Caco-2 (cell line): ENCODE measurements at regions not wholly inside any gene's neighbourhood (a gene's known extent, or its start where the extent isn't known, plus 50 kb on each side); places are given as distances from the start of the nearest gene placed in this dataset.

Source experiments
- BruUV-seq: library from RNA; stranded (reverse); fragments of 400-500 nt; replicated peaks from 2 replicates; lab custom pipeline; 2021; lab: Mats Ljungman, UMichigan
- CTCF ChIA-PET: fragments of 300-600 bp; sonication (Branson Sonifier 250); formaldehyde crosslinking; loops from one replicate; lab custom pipeline; 2022; ENCODE audit warnings: antibody characterized with exemption; lab: Charles Lee
- POLR2A ChIA-PET: fragments of 300-600 bp; sonication (Branson Sonifier 250); formaldehyde crosslinking; loops from one replicate; lab custom pipeline; 2022; ENCODE audit warnings: antibody characterized with exemption; lab: Charles Lee
- DNase-seq, 2 experiments: peaks; one replicate each; pipeline versions ENCODE4 v3.0.0 to v3.0.0-alpha.2; 2020 to 2022
- H3K27me3 ChIP-seq: replicated peaks from 2 replicates; pipeline ENCODE4 v1.6.0; 2011; ENCODE audit warnings: low read length; ENCODE audit not compliant: control insufficient read depth, insufficient read depth
- H3K36me3 ChIP-seq: 2 replicates; pipeline ENCODE4 v1.5.1; 2011; ENCODE audit warnings: low read length; ENCODE audit not compliant: control insufficient read depth, insufficient read depth
- H3K4me1 ChIP-seq: fragments of 250-450 bp; sonication (Bioruptor Pico); 2 replicates; pipeline ENCODE4 v1.5.1; 2020; ENCODE audit warnings: mild to moderate bottlenecking
- H3K4me3 ChIP-seq: 2 replicates; pipeline ENCODE4 v1.5.1; 2011; ENCODE audit warnings: low read depth, mild to moderate bottlenecking, control low read depth, low read length
- H3K9me3 ChIP-seq: fragments of 250-450 bp; sonication (Bioruptor Pico); 2 replicates; pipeline ENCODE4 v1.5.1; 2020; ENCODE audit warnings: mild to moderate bottlenecking, moderate library complexity
- H3K27ac Mint-ChIP-seq: one replicate; pipeline ENCODE4 v1.8.0; 2022; ENCODE audit warnings: mixed read lengths; ENCODE audit not compliant: unreplicated experiment
- H3K27me3 Mint-ChIP-seq: one replicate; pipeline ENCODE4 v1.8.0; 2022; ENCODE audit warnings: mixed read lengths; ENCODE audit not compliant: insufficient read depth, unreplicated experiment
- H3K36me3 Mint-ChIP-seq: one replicate; pipeline ENCODE4 v1.8.0; 2022; ENCODE audit warnings: mild to moderate bottlenecking, mixed read lengths; ENCODE audit not compliant: insufficient read depth, unreplicated experiment
- H3K4me1 Mint-ChIP-seq: one replicate; pipeline ENCODE4 v1.8.0; 2022; ENCODE audit warnings: low read depth, mixed read lengths; ENCODE audit not compliant: unreplicated experiment
- H3K4me3 Mint-ChIP-seq: one replicate; pipeline ENCODE4 v1.8.0; 2022; ENCODE audit warnings: mild to moderate bottlenecking, moderate library complexity, mixed read lengths; ENCODE audit not compliant: unreplicated experiment
- H3K9me3 Mint-ChIP-seq: one replicate; pipeline ENCODE4 v1.8.0; 2022; ENCODE audit warnings: mixed read lengths; ENCODE audit not compliant: unreplicated experiment
- intact Hi-C: fragments of 100-400 bp; cut with micrococcal nuclease; formaldehyde crosslinking; loops from one replicate; pipeline ENCODE4 v1.10.0; 2022; ENCODE audit not compliant: unreplicated experiment
- TF ChIP-seq, protein P1 (sequence below), 2 experiments: fragments of 200-600 bp in 1 of 2; IDR thresholded peaks; 1 replicate in 1 of 2; 2 replicates in 1 of 2; pipeline versions ENCODE4 v1.5.1 to v1.8.0; 2011 to 2022; ENCODE audit warnings: antibody characterized with exemption in 1 of 2, control low read depth in 1 of 2, inconsistent platforms in 1 of 2, low read depth in 1 of 2, low read length in 1 of 2, mild to moderate bottlenecking in 1 of 2, moderate library complexity in 1 of 2; ENCODE audit not compliant: insufficient read depth in 1 of 2, severe bottlenecking in 1 of 2, unreplicated experiment in 1 of 2

GRCh38 chr16:73672135-73672534 lies 624.2 kb upstream of the ZFHX3 start:
- CTCF ChIA-PET = interaction anchor here (0.6 kb wide), 1 partner anchor 113 kb away, joined by 3 read pairs; no protein-coding TSS in a partner anchor
- POLR2A ChIA-PET = no interaction called here
- intact Hi-C loops = no loop called here
- peaks cover 9% of the 10 kb centered on the region for H3K27me3 Mint-ChIP-seq
- Histone ChIP-seq H3K4me1 (no peaks in the 10 kb centered on the region), H3K9me3 (0 out of 2 replicates have a peak, but pooled peaks cover 3% of the 10 kb centered on the region), H3K4me3 (no peak overlapping the region), H3K27me3 (no peaks in the 10 kb centered on the region), H3K36me3 (no peaks in the 10 kb centered on the region)
- H3K36me3 Mint-ChIP-seq = no peaks in the 10 kb centered on the region
- H3K9me3 Mint-ChIP-seq = no peaks in the 10 kb centered on the region
- H3K4me1 Mint-ChIP-seq = no peaks in the 10 kb centered on the region
- no peak overlapping the region for H3K27ac Mint-ChIP-seq
- no peak for DNase-seq
- TF ChIP-seq, protein P1, sequence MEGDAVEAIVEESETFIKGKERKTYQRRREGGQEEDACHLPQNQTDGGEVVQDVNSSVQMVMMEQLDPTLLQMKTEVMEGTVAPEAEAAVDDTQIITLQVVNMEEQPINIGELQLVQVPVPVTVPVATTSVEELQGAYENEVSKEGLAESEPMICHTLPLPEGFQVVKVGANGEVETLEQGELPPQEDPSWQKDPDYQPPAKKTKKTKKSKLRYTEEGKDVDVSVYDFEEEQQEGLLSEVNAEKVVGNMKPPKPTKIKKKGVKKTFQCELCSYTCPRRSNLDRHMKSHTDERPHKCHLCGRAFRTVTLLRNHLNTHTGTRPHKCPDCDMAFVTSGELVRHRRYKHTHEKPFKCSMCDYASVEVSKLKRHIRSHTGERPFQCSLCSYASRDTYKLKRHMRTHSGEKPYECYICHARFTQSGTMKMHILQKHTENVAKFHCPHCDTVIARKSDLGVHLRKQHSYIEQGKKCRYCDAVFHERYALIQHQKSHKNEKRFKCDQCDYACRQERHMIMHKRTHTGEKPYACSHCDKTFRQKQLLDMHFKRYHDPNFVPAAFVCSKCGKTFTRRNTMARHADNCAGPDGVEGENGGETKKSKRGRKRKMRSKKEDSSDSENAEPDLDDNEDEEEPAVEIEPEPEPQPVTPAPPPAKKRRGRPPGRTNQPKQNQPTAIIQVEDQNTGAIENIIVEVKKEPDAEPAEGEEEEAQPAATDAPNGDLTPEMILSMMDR (IDR thresholded peaks at IDR 0.05; ENCODE audit: insufficient read depth in 1 of 2, low read depth in 1 of 2, low read length in 1 of 2, severe bottlenecking in 1 of 2, unreplicated experiment in 1 of 2) = no peak
- H3K4me3 Mint-ChIP-seq = no peak overlapping the region
- BruUV-seq = no TSS peak

GRCh38 chr16:73670836-73671820 lies 623.2 kb upstream of the ZFHX3 start:
- H3K9me3 Mint-ChIP-seq = no peaks in the 10 kb centered on the region
- ChIA-PET CTCF (interaction anchor here (0.6 kb wide), 1 partner anchor 114 kb away, joined by 3 read pairs; no protein-coding TSS in a partner anchor), POLR2A (no interaction called here)
- Histone ChIP-seq H3K27me3 (no peaks in the 10 kb centered on the region), H3K4me3 (no peak overlapping the region), H3K9me3 (no peaks in the 10 kb centered on the region), H3K4me1 (no peaks in the 10 kb centered on the region), H3K36me3 (no peaks in the 10 kb centered on the region)
- TF ChIP-seq, protein P1 (IDR thresholded peaks at IDR 0.05; ENCODE audit: insufficient read depth in 1 of 2, low read depth in 1 of 2, low read length in 1 of 2, severe bottlenecking in 1 of 2, unreplicated experiment in 1 of 2) = no peak
- H3K36me3 Mint-ChIP-seq = no peaks in the 10 kb centered on the region
- H3K4me3 Mint-ChIP-seq = no peak overlapping the region
- no peaks in the 10 kb centered on the region for H3K4me1 Mint-ChIP-seq
- no peak overlapping the region for H3K27ac Mint-ChIP-seq
- no peak for DNase-seq
- H3K27me3 Mint-ChIP-seq = peaks cover 9% of the 10 kb centered on the region
- no TSS peak for BruUV-seq
- intact Hi-C loops = no loop called here

- Mint-ChIP-seq H3K36me3 (no peaks in the 10 kb centered on the region), H3K4me1 (no peaks in the 10 kb centered on the region), H3K4me3 (no peak overlapping the region), H3K27me3 (peaks cover 9% of the 10 kb centered on the region), H3K9me3 (no peaks in the 10 kb centered on the region), H3K27ac (no peak overlapping the region)
- BruUV-seq = no TSS peak
- no peaks in the 10 kb centered on the region for H3K27me3 ChIP-seq
- H3K4me3 ChIP-seq = no peak overlapping the region
- ChIA-PET POLR2A (no interaction called here), CTCF (no interaction called here)
- no peaks in the 10 kb centered on the region for H3K36me3 ChIP-seq
- intact Hi-C loops = no loop called here
- no peaks in the 10 kb centered on the region for H3K9me3 ChIP-seq
- no peak for DNase-seq
- no peaks in the 10 kb centered on the region for H3K4me1 ChIP-seq
- TF ChIP-seq, protein P1 (IDR thresholded peaks at IDR 0.05; ENCODE audit: insufficient read depth in 1 of 2, low read depth in 1 of 2, low read length in 1 of 2, severe bottlenecking in 1 of 2, unreplicated experiment in 1 of 2) = no peak
Measured at GRCh38 chr16:73669535-73670274, 621.8 kb upstream of the ZFHX3 start.
